HL-60 (cell line): ENCODE measurements at regions not wholly inside any gene's neighbourhood (a gene's known extent, or its start where the extent isn't known, plus 50 kb on each side); places are given as distances from the start of the nearest gene placed in this dataset.

Experiments used
- DNase-seq, 2 experiments: peaks; one replicate each; pipeline ENCODE4 v3.0.0-alpha.2; 2010 to 2020; ENCODE audit warnings: low read depth in 1 of 2, low spot score in 1 of 2
- H3K27ac ChIP-seq: fragments of 250-450 bp; sonication (Bioruptor Pico); replicated peaks from 2 replicates; pipeline ENCODE4 v1.5.1; 2020; ENCODE audit warnings: mild to moderate bottlenecking, moderate library complexity
- H3K27me3 ChIP-seq: fragments of 250-450 bp; sonication (Bioruptor Pico); 2 replicates; pipeline ENCODE4 v1.5.1; 2021; ENCODE audit warnings: mild to moderate bottlenecking, moderate library complexity; ENCODE audit not compliant: insufficient read depth, poor library complexity, severe bottlenecking
- H3K4me3 ChIP-seq: replicated peaks from 2 replicates; pipeline ENCODE4 v1.5.1; 2011; ENCODE audit warnings: mild to moderate bottlenecking, control low read depth, low read length; ENCODE audit not compliant: insufficient read depth
- CTCF ChIP-seq: IDR thresholded peaks from one replicate; pipeline ENCODE4 v1.5.1; 2011; ENCODE audit warnings: low read length, control low read depth, inconsistent platforms; ENCODE audit not compliant: insufficient read depth
- GABPA ChIP-seq: IDR thresholded peaks from 2 replicates; pipeline ENCODE4 v1.6.1; 2012; ENCODE audit warnings: low read depth
- POLR2AphosphoS5 ChIP-seq: IDR thresholded peaks from 2 replicates; pipeline ENCODE4 v1.6.1; 2012; ENCODE audit warnings: low read depth
- REST ChIP-seq: IDR thresholded peaks from 2 replicates; pipeline ENCODE4 v1.6.1; 2012; ENCODE audit warnings: low read depth; ENCODE audit not compliant: insufficient replicate concordance
- SPI1 ChIP-seq: IDR thresholded peaks from 2 replicates; pipeline ENCODE4 v1.6.1; 2012; ENCODE audit warnings: low read depth, mild to moderate bottlenecking, borderline replicate concordance

GRCh38 chr1:222047366-222047765, 305.5 kb upstream of the DUSP10 start:
- DNase-seq, result no peak
- no peak for TF ChIP-seq REST
- no peak for TF ChIP-seq SPI1
- no peak for TF ChIP-seq POLR2AphosphoS5
- no peak overlapping the region for H3K4me3 ChIP-seq
- H3K27me3 ChIP-seq, result no peaks in the 10 kb centered on the region
- H3K27ac ChIP-seq, result no peak overlapping the region

- DNase-seq, result no peak
- Histone ChIP-seq H3K27me3 (no peaks in the 10 kb centered on the region), H3K27ac (no peak overlapping the region), H3K4me3 (no peak overlapping the region)
- TF ChIP-seq SPI1 (no peak), REST (no peak), GABPA (no peak), CTCF (no peak), POLR2AphosphoS5 (no peak)
These were observed 304.9 kb upstream of the DUSP10 start for GRCh38 chr1:222046684-222047263.

GRCh38 chr1:222045786-222046185, 303.9 kb upstream of the DUSP10 start:
- no peak overlapping the region for H3K27ac ChIP-seq
- H3K27me3 ChIP-seq, result no peaks in the 10 kb centered on the region
- no peak overlapping the region for H3K4me3 ChIP-seq
- TF ChIP-seq GABPA (no peak), REST (no peak), POLR2AphosphoS5 (no peak), SPI1 (no peak), CTCF (no peak)
- DNase-seq, result no peak

GRCh38 chr1:222045236-222045635, 303.3 kb upstream of the DUSP10 start:
- H3K27ac ChIP-seq, result no peak overlapping the region
- no peak for DNase-seq
- TF ChIP-seq SPI1, result no peak
- no peak for TF ChIP-seq REST
- TF ChIP-seq POLR2AphosphoS5, result no peak
- H3K27me3 ChIP-seq, result no peaks in the 10 kb centered on the region
- H3K4me3 ChIP-seq, result no peak overlapping the region
